Daoy (cell line): ENCODE measurements at regions not wholly inside any gene's neighbourhood (a gene's known extent, or its start where the extent isn't known, plus 50 kb on each side); places are given as distances from the start of the nearest gene placed in this dataset.

Experiments
- DNase-seq: peaks from one replicate; pipeline ENCODE4 v3.0.0-alpha.2; 2015; ENCODE audit warnings: low read depth

DNA sequence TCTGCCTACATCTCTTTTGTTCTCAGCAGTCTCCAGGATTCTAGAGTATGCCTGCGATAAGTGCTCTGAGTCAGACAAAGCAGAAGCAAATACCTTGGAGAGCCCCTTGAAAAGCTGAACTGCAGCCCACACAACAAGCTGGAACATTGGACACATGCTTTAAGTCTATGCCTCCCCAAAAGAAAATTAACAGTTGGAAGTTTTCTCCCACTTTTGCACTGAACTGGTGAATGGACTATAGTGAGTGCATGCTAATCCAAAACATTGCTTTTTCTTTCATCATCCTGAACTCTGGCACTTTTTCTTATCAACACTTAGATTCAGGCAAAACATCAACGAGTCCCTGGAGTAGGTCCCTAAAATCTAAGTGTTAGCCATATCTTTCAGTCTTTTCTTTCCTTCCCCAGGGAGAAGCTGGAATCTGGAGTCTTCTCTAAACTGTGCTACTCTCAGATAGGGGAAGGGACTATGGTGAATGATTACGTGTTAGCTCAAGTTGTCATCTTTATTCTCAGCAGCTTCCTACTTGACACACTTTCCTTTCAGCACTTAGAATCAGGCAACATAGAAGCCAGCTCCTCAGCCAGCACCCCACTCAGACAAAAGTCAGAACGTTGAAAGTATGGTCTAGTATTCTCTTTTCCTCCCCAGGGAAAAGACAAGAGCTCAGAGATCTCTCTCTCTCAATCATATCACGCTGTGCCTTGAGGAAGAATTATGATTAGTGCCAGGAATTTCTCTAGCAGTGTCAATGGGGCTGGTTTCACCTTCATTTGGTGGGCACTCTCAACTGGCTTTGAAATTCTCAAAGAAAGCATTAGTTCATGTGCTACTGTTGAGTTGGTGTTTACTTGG lies 811.0 kb upstream of the GJE1 start:
- DNase-seq = no peak

DNA sequence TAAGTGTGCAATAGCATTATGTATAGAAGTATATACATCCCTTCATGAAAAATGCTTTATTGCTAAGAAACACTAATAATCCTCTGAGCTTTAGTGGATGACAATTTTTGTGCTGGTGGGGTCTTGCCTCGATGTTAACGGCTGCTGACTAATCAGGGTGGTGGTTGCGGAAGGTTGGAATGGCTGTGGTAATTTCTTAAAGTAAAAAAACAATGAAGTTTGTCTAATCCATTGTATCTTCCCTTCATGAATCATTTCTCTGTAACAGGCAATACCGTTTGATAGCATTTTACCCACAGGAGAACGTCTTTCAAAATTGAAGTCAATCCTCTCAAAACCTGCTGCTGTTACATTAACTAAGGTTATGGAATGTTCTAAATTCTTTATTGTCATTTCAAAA lies 816.5 kb upstream of the GJE1 start:
- DNase-seq = peak; percentile 29

DNA sequence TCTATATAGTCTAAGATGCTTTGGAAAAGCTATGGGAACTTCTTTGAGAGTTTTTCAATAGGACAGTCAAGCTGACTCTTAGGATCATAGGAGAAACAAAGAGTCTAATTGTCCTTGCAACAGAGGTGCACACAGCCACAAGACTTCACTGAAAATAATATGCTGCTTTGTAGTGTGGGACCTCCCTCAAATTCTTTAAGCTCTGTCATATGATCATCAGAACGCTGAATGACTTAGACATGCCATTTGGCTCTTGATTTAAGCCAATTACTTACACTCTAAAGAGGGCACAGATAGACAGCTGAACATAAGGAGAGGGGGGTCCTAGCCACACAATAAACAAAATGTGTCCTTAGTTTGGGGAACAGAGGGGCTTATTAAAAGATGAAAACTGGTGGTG lies 818.7 kb upstream of the GJE1 start:
- DNase-seq = no peak

DNA sequence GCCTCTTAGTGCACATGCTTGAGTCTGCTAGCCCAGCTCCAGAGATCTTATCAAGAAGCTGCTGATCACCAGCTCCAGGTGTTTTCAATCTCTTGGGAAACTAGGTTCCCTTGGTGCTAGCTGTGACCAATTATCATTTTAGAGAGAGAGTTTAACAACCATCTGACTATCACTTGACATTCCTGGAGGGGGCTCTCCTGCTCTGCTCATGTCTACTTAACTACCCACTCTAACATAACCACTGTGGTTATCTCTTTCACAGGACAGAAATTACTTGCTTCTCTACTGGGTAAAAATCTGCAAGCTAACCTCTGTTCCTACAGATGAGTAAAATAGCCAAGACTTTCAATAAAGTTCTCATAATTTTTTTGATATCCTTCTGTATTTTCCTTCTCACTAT lies 823.4 kb upstream of the GJE1 start:
- DNase-seq = no peak

DNA sequence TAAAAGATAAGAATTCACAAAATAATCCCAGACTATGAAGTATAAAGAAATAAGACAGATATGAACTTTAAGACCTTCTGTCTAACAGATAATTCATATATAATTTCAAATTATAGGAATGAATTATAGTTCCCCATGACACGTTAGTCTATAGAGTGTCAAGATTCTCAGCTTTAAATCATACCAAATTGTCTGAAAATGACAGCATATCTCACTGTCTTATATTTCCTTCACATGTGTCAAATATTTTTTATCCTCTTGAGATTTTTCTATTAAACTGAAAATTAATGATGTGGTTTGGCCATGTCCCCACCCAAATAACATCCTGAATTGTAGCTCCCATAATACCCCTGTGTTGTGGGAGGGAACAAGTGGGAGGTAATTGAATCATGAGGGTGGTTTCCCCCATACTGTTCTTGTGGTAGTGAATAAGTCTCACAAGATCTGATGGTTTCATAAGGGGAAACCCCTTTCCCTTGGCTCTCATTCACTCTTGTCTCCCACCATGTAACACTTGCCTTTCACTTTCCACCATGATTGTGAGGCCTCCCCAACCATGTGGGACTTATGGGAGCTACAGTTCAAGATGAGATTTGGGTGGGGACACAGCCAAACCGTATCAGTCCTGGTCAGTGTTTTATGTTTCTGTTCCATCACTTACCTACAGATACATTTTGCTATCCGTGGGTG lies 825.3 kb upstream of the GJE1 start:
- no peak for DNase-seq

DNA sequence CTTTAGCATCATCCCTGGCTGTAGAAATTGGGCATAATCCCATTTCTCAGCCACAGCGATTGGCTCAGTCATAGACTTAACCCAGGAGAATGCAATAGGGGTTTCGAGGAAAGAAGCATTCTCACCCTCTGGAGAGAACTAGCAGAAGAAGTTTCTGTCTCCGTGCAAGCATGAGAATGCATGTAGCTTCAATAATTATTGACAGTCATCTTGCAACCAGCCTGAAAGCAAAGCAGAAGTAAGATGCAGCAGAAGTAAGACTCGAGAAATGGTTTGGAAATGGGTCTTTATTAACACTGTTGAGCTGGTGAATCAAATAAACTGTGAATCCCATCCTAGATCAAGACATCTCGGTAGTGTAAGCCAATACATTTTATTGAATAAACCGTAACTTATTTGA lies 828.8 kb upstream of the GJE1 start:
- no peak for DNase-seq

DNA sequence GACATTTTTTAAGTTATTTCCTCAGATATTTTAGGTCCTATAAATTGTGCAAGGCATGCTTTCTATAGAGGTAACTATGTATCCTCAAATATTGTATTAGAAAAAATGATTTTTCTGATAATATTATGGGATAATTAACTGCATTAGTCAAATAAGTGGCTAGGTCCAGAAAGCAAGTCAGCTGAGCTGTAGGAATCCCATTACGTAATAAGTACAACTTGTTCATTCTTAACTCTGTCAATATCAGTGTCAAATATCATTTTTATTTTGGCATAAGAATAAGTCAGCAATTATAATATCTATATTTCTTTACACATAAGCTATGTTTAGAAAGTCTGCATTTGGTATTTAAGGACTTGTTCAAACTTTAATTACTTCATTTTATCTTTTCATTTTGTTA lies 830.9 kb upstream of the GJE1 start:
- no peak for DNase-seq

DNA sequence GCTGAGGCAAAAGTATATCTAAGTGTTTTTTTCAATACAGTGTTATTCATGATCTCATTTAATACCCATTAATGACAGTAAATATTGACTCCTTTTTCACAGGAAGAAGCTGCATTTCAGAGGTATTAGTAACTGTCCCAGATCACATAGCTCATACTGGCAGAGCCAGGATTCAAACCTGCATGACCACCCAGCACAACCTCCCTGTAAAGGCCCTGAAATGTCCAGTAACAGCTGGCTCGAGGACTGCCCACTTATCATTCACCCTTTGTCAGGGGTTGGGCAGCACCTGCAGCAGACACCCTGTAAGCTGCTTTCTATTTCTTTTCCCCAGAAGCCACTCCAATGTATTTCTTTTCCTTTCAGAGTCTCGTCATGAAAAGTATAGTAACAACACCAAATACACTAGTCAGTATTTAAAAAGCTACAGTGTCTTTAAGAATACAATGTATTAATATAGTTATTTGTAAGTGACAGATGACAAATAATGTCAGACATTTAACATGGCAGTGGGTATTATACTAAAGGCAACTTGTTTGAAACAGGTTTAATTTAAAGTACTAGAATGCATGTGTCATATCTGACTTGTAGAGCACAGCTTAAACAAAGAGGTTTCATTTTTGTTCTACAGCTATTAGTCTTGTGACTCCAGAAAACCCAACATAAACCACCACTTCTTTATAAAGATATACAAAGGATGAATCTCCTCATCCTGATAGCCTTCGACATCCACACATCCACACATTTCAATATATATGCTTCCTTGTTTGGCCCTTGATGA lies 841.6 kb upstream of the GJE1 start:
- no peak for DNase-seq

DNA sequence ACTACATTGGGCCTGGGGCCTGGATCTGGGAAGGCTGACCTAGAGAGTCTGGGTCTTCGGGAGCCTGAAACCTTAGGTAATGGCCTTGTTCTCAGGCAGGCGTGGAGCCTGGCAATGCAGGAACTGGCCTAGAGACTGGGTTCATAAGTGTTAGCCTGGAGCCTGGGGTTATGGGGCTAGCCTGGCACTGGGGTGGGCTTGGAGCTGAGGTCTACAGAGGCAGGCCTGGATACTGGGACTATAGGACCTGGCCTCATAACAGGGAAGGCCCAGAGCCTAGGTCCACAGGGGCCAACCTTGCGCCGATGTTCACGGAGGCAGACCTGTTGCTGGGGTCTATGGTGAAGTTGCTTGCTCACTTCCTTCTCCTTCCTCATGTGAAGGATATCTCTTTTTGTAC lies 843.8 kb upstream of the GJE1 start:
- DNase-seq = no peak

DNA sequence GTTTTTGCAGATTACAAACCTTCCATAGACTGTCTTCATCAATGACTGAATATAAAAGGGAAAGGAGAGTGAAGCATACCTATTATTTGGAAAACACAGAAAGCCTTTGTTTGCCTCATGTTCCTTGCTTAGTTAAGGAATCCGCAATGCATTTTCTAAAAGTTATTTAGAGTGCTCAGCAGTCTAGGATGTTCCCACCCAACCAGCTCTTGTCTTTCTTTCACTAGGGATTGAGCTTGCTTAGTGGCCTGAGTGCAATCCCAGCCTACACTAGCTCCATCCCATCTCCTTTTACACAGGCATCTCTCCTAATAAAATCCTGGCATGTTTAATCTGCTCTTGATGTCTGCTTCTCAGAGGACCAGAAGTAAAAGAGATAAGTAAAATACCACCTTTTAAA lies 850.5 kb upstream of the GJE1 start:
- no peak for DNase-seq

DNA sequence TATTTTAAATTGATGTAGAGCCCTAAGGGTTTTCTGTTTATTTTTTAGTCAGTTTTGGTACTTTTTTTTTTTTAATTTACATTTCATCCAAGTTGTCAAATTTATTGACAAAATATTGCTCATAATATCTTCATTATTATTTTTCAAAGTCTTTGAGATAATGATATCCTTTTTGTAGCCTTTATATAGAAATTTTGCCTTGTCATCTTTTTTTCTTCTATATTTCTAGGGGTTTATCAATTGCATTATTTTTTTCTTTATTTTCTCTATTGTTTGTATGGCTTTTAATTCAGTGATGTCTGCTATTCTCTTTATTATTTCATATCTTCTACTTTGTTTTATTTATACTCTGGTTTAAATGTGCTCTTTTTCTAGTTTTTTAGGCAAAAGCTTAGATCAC lies 863.0 kb upstream of the GJE1 start:
- no peak for DNase-seq

DNA sequence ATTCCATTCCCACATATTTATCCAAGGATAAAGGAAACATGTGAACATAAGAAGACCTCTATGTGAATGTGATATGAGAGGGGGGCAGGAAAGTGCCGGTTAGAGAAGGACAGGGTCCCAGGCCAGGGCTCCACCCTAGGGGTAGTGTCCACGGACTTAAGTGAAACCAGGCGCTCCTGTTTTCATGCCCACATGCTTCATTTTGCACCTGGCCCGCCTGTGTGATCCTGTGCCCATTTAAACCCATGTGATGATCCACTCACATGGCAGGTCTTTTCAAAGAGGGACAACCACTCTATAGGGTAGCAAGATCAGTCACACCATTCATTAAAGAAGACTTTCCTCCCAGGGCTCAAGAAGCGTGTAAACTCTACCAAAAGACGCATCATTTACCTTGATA lies 865.3 kb upstream of the GJE1 start:
- no peak for DNase-seq

DNA sequence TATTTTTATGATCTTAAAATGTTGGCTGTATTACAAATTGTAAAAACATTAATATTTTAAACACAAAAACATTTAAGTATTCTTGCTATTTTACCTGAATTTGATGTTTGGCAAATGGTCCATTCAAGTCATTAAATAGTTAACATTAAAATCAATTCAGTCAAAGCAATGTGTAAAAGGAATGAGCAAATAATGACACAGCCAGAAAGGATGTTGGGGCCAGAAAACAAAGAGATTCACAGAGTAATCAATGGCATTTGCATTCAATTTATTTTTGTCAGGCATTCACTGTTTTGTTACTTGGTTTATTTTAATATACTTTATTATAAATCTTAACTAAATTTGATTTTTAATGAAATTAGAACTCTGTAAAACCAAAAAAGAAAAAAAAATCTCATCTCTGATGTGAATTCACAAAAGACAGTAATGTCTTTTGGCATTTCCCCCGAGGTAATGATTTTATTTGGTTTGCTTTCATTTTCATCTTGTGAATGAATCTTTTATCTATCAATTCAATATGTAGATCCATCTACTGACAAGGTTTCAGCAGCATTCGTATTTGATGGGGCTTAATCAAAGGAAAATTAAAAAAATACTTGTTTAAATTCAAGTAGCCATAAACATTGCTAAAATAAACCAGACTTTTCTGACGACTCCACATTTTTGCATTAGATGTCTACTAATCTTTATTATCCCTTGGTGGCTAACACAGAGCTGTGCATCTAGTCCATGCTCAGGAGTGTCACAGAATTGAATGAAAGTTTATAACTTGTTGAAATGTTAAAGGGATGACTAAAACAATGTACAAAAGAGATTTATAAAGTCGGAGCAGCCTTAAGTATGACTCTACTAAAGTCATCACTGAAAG lies 866.7 kb upstream of the GJE1 start:
- DNase-seq = no peak

DNA sequence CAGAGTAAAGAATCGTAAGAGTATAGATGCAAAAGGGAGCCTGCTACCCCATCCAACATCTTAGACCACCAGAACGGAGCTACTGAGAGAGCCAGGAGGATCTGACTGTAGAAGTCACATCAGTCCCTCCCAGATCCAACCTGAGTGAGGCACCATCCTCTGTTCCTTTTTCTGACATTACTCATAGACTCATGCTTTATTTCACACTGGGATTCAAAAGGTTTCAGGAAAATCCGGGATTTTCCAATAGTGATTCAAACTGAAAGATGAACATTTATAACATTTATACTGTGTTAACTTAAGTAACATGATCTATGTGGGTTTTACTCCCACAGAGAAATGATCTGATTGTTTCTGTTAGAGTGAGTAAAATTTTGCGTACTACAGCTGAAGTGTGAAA lies 868.6 kb upstream of the GJE1 start:
- DNase-seq = peak; percentile 37

DNA sequence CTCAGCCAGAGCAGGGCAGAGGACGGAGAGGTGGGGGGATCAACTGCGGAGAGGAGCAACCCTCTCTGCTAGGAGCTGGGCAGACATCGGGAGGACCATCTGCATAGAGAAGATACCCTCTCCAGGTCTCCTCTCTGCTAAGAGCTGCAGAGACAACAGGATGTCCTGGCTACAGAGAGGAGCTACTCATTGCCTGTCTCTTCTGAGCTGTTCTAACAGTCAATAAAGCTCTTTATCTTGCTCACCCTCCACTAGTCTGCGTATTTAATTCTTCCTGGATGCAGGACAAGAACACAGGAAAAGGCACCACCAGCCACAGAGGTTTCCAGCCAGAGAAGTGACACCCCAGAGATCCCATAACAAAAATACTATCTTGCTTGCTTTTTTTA lies 871.1 kb upstream of the GJE1 start:
- DNase-seq = no peak

DNA sequence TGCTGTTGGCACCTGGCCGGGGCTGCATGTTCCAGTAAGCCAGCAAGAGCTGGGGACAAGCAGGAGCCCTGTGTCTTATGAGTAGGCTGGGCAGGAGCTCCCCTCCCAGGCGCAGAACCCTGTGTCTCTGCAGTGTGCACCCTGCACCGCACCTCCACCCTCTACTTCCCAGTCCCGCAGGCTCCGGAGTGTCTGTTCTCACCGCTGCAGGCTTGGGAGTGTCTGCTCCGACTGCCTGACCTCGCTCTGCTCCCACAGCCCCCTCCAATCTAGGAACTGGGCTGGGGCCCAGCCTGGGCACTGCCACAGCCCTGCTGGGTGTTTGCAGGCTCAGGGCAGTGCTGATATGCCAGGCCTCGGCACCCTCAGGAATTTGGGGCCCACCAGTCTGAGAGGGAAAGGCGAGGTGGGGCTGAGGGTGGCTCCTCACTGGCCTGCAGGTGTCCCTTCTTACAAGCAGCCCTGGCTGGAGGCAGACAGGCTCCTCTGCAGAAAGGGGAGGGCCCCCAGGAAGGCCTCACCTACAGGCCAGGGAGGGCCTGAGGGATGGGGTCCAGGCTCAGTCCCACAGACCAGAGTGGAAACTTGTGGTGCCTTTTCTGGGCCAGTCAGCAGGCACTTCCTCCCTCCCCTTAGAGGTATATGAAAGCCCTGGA lies 871.6 kb upstream of the GJE1 start:
- DNase-seq = no peak

DNA sequence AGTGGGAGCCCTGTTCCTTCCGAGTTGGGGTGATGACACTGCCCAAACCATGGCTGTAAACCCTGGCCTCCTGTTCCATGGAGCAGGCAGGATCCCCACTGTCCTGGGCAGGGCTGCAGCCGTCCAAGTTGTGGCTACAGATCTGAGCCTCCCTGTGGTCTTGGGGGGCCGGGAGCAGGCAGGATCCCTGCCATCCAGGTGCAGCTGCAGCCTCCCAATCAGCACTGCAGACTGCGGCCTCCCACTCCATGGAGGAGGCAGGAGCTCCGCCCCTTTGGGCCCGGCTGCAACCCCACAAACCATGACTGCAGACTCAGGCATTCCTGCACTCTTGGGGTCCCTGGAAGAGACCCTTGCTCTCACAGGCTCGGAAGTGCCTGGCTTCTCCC lies 872.1 kb upstream of the GJE1 start:
- no peak for DNase-seq

DNA sequence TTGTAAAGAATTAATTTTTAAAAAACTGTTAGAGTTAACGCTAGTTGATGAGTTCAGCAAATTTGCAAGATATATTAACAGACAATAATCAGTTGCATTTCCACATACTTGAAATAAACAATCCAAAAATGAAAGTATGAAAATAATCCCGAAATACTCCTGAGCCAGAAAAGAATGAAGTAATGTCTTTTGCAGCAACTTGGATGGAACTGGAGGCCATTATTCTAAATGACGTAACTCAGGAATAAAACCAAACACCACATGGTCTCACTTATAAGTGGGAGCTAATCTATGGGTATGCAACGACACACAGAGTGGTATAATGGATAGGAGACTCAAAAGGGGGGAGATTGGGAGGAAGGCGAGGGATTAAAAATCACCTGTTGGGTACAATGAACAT lies 872.9 kb upstream of the GJE1 start:
- no peak for DNase-seq

DNA sequence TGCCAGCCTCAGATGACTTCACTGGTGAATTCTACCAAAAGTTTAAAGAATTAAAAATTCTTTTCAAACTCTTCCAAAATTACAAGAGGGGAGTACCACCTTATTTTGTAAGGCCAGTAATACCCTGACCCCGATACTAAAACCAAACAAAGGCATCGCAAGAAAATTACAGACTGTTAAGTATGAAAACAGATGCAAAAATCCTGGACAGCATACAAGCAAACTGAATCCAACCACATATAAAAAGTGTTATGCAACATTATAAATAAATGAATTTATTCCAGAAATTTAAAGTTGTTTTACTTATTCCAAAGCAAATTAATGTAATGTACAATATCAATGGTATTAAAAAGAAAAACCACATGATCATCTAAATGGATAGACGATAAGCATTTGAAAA lies 873.6 kb upstream of the GJE1 start:
- DNase-seq = no peak

DNA sequence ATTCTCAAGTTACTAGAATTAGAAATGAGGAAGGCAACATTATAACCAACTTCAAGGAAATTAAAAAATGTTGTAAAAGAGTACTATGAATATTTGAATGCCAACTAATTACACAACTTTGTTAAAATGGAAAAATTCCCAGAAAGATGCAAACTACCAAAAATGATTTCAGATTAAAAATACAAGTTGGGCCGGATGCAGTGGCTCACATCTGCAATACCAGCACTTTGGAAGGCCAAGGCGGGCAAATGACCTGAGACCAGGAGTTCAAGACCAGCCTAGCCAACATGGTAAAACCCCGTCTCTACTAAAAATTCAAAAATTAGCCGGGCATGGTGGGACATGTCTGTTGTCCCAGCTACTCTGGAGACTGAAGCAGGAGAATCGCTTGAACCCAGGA lies 874.2 kb upstream of the GJE1 start:
- DNase-seq = no peak

DNA sequence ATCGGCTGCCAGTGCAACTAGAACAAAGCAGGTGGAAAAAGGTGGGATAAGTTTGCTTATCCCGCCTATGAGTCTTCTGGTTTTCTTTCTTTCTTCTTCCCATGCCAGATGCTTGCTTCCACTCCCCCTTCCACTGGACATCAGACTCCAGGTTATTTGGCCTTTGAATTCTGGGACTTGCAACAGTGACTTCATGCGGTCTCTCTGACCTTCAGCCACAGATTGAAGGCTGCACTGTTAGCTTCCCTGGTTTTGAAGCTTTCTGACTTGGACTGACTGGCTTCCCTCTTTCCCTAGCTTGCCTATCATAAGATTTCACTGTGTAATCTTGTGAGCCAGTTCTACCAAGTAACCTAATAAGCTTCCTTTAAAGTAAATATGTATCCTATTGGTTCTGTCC lies 878.4 kb upstream of the GJE1 start:
- DNase-seq = no peak
